Neural progenitor cell (in vitro differentiated cells): ENCODE measurements at regions not wholly inside any gene's neighbourhood (a gene's known extent, or its start where the extent isn't known, plus 50 kb on each side); places are given as distances from the start of the nearest gene placed in this dataset.

Experiments used
- DNase-seq: peaks from one replicate; pipeline ENCODE4 v3.0.0-alpha.2; 2016; ENCODE audit warnings: low spot score
- H2AFZ ChIP-seq: fragments of 200-600 bp; sonication (generic); replicated peaks from 2 replicates; pipeline ENCODE4 v1.6.1; 2016; ENCODE audit warnings: antibody characterized with exemption
- H3F3A ChIP-seq: fragments of 200-600 bp; sonication (generic); 2 replicates; pipeline ENCODE4 v1.6.1; 2016; ENCODE audit warnings: antibody characterized with exemption, low read depth
- H3K27ac ChIP-seq: fragments of 200-600 bp; sonication (generic); 2 replicates; pipeline ENCODE4 v1.5.1; 2016; ENCODE audit warnings: mild to moderate bottlenecking
- H3K27me3 ChIP-seq: fragments of 200-600 bp; sonication (generic); 2 replicates; pipeline ENCODE4 v1.6.1; 2016; ENCODE audit warnings: mild to moderate bottlenecking, moderate library complexity
- H3K36me3 ChIP-seq: fragments of 200-600 bp; sonication (generic); 2 replicates; pipeline ENCODE4 v1.5.1; 2016
- H3K4me1 ChIP-seq: fragments of 200-600 bp; sonication (generic); 2 replicates; pipeline ENCODE4 v1.6.1; 2016; ENCODE audit warnings: mixed run types
- H3K4me2 ChIP-seq: fragments of 200-600 bp; sonication (generic); 2 replicates; pipeline ENCODE4 v1.6.1; 2016
- H3K4me3 ChIP-seq: fragments of 200-600 bp; sonication (generic); 2 replicates; pipeline ENCODE4 v1.5.1; 2016
- H3K79me2 ChIP-seq: fragments of 200-600 bp; sonication (generic); 2 replicates; pipeline ENCODE4 v1.6.1; 2016; ENCODE audit warnings: low read depth
- H3K9ac ChIP-seq: fragments of 200-600 bp; sonication (generic); 2 replicates; pipeline ENCODE4 v1.6.1; 2016
- H3K9me3 ChIP-seq: fragments of 200-600 bp; sonication (generic); 2 replicates; pipeline ENCODE4 v1.5.1; 2016; ENCODE audit warnings: low read depth
- H4K20me1 ChIP-seq: fragments of 200-600 bp; sonication (generic); 2 replicates; pipeline ENCODE4 v1.6.1; 2016; ENCODE audit warnings: low read depth
- H3K27ac Mint-ChIP-seq: 3 replicates; pipeline ENCODE4 v1.8.0; 2021; ENCODE audit warnings: mixed read lengths
- H3K27me3 Mint-ChIP-seq: 2 replicates; pipeline ENCODE4 v1.8.0; 2022; ENCODE audit warnings: low read depth, mild to moderate bottlenecking, inconsistent platforms, moderate library complexity, mixed read lengths; ENCODE audit not compliant: insufficient read depth
- H3K36me3 Mint-ChIP-seq: 3 replicates; pipeline ENCODE4 v1.8.0; 2021; ENCODE audit warnings: mixed read lengths
- H3K4me1 Mint-ChIP-seq: 3 replicates; pipeline ENCODE4 v1.8.0; 2021; ENCODE audit warnings: mixed read lengths
- H3K4me3 Mint-ChIP-seq: 3 replicates; pipeline ENCODE4 v1.8.0; 2021; ENCODE audit warnings: mild to moderate bottlenecking, moderate library complexity, mixed read lengths
- H3K9me3 Mint-ChIP-seq: 3 replicates; pipeline ENCODE4 v1.8.0; 2020; ENCODE audit warnings: mixed read lengths
- EZH2 ChIP-seq: fragments of 200-600 bp; sonication (generic); IDR thresholded peaks from 2 replicates; pipeline ENCODE4 v1.6.1; 2017; ENCODE audit warnings: antibody characterized with exemption, mild to moderate bottlenecking, moderate library complexity
- EZH2phosphoT487 ChIP-seq: fragments of 200-600 bp; sonication (generic); IDR thresholded peaks from 2 replicates; pipeline ENCODE4 v1.6.1; 2017; ENCODE audit warnings: antibody characterized with exemption
- TF ChIP-seq, protein P1 (sequence below): fragments of 200-600 bp; sonication (generic); IDR thresholded peaks from 2 replicates; pipeline ENCODE4 v1.5.1; 2017; ENCODE audit warnings: antibody characterized with exemption, mild to moderate bottlenecking

- Histone ChIP-seq H2AFZ (no peak overlapping the region), H3K79me2 (no peaks in the 10 kb centered on the region), H3K4me2 (no peak overlapping the region), H3K9ac (no peak overlapping the region), H3K4me3 (no peak overlapping the region), H3K27ac (no peak overlapping the region), H3F3A (no peaks in the 10 kb centered on the region), H3K4me1 (no peaks in the 10 kb centered on the region), H3K27me3 (no peaks in the 10 kb centered on the region), H3K36me3 (no peaks in the 10 kb centered on the region), H3K9me3 (no peaks in the 10 kb centered on the region), H4K20me1 (no peaks in the 10 kb centered on the region)
- no peak overlapping the region for H3K4me3 Mint-ChIP-seq
- H3K27ac Mint-ChIP-seq, result no peak overlapping the region
- H3K4me1 Mint-ChIP-seq, result no peaks in the 10 kb centered on the region
- H3K27me3 Mint-ChIP-seq, result peaks cover under 1% of the 10 kb centered on the region
- TF ChIP-seq, protein P1, sequence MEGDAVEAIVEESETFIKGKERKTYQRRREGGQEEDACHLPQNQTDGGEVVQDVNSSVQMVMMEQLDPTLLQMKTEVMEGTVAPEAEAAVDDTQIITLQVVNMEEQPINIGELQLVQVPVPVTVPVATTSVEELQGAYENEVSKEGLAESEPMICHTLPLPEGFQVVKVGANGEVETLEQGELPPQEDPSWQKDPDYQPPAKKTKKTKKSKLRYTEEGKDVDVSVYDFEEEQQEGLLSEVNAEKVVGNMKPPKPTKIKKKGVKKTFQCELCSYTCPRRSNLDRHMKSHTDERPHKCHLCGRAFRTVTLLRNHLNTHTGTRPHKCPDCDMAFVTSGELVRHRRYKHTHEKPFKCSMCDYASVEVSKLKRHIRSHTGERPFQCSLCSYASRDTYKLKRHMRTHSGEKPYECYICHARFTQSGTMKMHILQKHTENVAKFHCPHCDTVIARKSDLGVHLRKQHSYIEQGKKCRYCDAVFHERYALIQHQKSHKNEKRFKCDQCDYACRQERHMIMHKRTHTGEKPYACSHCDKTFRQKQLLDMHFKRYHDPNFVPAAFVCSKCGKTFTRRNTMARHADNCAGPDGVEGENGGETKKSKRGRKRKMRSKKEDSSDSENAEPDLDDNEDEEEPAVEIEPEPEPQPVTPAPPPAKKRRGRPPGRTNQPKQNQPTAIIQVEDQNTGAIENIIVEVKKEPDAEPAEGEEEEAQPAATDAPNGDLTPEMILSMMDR, result no peak
- TF ChIP-seq EZH2, result no peak
- no peak for TF ChIP-seq EZH2phosphoT487
- H3K36me3 Mint-ChIP-seq, result no peaks in the 10 kb centered on the region
- no peak for DNase-seq
- no peaks in the 10 kb centered on the region for H3K9me3 Mint-ChIP-seq
These were observed 186.6 kb upstream of the BCL6 start for GRCh38 chr3:187931770-187932278.

GRCh38 chr3:187932530-187932929 lies 187.3 kb upstream of the BCL6 start:
- DNase-seq, result no peak
- TF ChIP-seq, protein P1, result no peak
- TF ChIP-seq EZH2phosphoT487 (no peak), EZH2 (no peak)

GRCh38 chr3:187935623-187936156 lies 190.4 kb upstream of the BCL6 start:
- Histone ChIP-seq H3K4me1 (no peaks in the 10 kb centered on the region), H3K27ac (no peak overlapping the region), H3K9me3 (no peaks in the 10 kb centered on the region), H3F3A (no peaks in the 10 kb centered on the region), H3K36me3 (no peaks in the 10 kb centered on the region), H3K27me3 (no peaks in the 10 kb centered on the region), H3K4me3 (no peak overlapping the region), H3K9ac (no peak overlapping the region), H3K79me2 (no peaks in the 10 kb centered on the region), H2AFZ (no peak overlapping the region), H4K20me1 (no peaks in the 10 kb centered on the region), H3K4me2 (no peak overlapping the region)
- Mint-ChIP-seq H3K36me3 (no peaks in the 10 kb centered on the region), H3K9me3 (no peaks in the 10 kb centered on the region), H3K4me1 (peaks cover 6% of the 10 kb centered on the region), H3K27me3 (peaks cover 2% of the 10 kb centered on the region), H3K27ac (peak overlapping the region; percentile 45), H3K4me3 (no peak overlapping the region)
- DNase-seq, result no peak
- TF ChIP-seq EZH2phosphoT487 (no peak), EZH2 (no peak)
- TF ChIP-seq, protein P1, result no peak

More at GRCh38 chr3:187932530-187932929, 187.3 kb upstream of the BCL6 start:
- no peaks in the 10 kb centered on the region for H3K4me1 ChIP-seq
- H3K27ac ChIP-seq, result no peak overlapping the region
- Mint-ChIP-seq H3K27ac (no peak overlapping the region), H3K4me3 (no peak overlapping the region), H3K27me3 (no peaks in the 10 kb centered on the region), H3K9me3 (no peaks in the 10 kb centered on the region), H3K4me1 (no peaks in the 10 kb centered on the region), H3K36me3 (no peaks in the 10 kb centered on the region)
- H3K9ac ChIP-seq, result no peak overlapping the region
- no peak overlapping the region for H3K4me2 ChIP-seq
- H3K36me3 ChIP-seq, result no peaks in the 10 kb centered on the region
- H3K27me3 ChIP-seq, result no peaks in the 10 kb centered on the region
- H3F3A ChIP-seq, result no peaks in the 10 kb centered on the region
- H2AFZ ChIP-seq, result no peak overlapping the region
- no peaks in the 10 kb centered on the region for H3K79me2 ChIP-seq
- H3K9me3 ChIP-seq, result no peaks in the 10 kb centered on the region
- no peak overlapping the region for H3K4me3 ChIP-seq
- no peaks in the 10 kb centered on the region for H4K20me1 ChIP-seq
